ENCODE measurements at regions not wholly inside any gene's neighbourhood (a gene's known extent, or its start where the extent isn't known, plus 50 kb on each side); places are given as distances from the start of the nearest gene placed in this dataset.

GRCh38 chr11:23859087-23859486 lies 637.8 kb upstream of the LUZP2 start:
- TF ChIP-seq CTCF (IDR thresholded peaks at IDR 0.05; ENCODE audit: low read length), result no peak
- TF ChIP-seq EZH2phosphoT487 (IDR thresholded peaks at IDR 0.05; ENCODE audit: low read length), result no peak
- no peak for TF ChIP-seq EZH2 (optimal IDR thresholded peaks at IDR 0.05; ENCODE audit: low read depth, low read length)

All from MM.1S (cell line).